Gastrocnemius medialis (tissue), 4 donors: ENCODE measurements at regions not wholly inside any gene's neighbourhood (a gene's known extent, or its start where the extent isn't known, plus 50 kb on each side); places are given as distances from the start of the nearest gene placed in this dataset.

Experiments
- ATAC-seq, 2 donors: fragments of 150-250 bp; one replicate each; pipeline ENCODE4 v1.9.1; 2016
- DNase-seq, 2 donors: peaks; one replicate each; pipeline ENCODE4 v3.0.0-alpha.2; 2019
- H3K27ac ChIP-seq, 4 donors: fragments of 200-600 bp; sonication (generic); 1 replicate in 1 of 4; 2 replicates in 3 of 4; pipeline ENCODE4 v1.5.1; 2016 to 2018; ENCODE audit warnings: mild to moderate bottlenecking in 2 of 4, moderate library complexity in 1 of 4
- H3K27me3 ChIP-seq, 3 donors: fragments of 200-600 bp; sonication (generic) in 2 of 3; 1 replicate in 1 of 3; 2 replicates in 2 of 3; pipeline versions ENCODE4 v1.5.1 to v1.6.0; 2016 to 2019; ENCODE audit warnings: mild to moderate bottlenecking in 1 of 3, moderate library complexity in 1 of 3
- H3K36me3 ChIP-seq, 2 donors: fragments of 200-600 bp; sonication (generic) in 1 of 2; one replicate each; pipeline ENCODE4 v1.5.1; 2017 to 2018
- H3K4me1 ChIP-seq, 2 donors: fragments of 200-600 bp; sonication (generic) in 1 of 2; one replicate each; pipeline ENCODE4 v1.5.1; 2016 to 2017; ENCODE audit warnings: mild to moderate bottlenecking in 2 of 2
- H3K4me3 ChIP-seq, 4 donors: fragments of 200-600 bp; sonication (generic) in 3 of 4; 1 replicate in 1 of 4; 2 replicates in 3 of 4; pipeline ENCODE4 v1.5.1; 2016 to 2019; ENCODE audit warnings: mild to moderate bottlenecking in 2 of 4
- H3K9me3 ChIP-seq, 3 donors: fragments of 200-600 bp; sonication (generic) in 2 of 3; 1 replicate in 1 of 3; 2 replicates in 2 of 3; pipeline ENCODE4 v1.5.1; 2016 to 2019
- POLR2A ChIP-seq, 2 donors: fragments of 450-650 bp; IDR thresholded peaks; one replicate each; pipeline ENCODE4 v1.6.1; 2017; ENCODE audit warnings: antibody characterized with exemption in 2 of 2, mild to moderate bottlenecking in 2 of 2, moderate library complexity in 2 of 2
- in situ Hi-C, 4 donors: fragments of 200-750 bp; cut with MboI; loops; one replicate each; pipeline versions ENCODE4 v1.15.0 to v1.8.0; 2017; ENCODE audit warnings: low sequenced_read_pairs in 4 of 4
- intact Hi-C: fragments of 100-400 bp; cut with DNase I; formaldehyde crosslinking; loops from one replicate; pipeline ENCODE4 v1.15.1; 2023; ENCODE audit warnings: low total_unique reads
- TF ChIP-seq, protein P1 (sequence below), 5 experiments: fragments of 450-650 bp in 3 of 5; fragments of 200-600 bp in 2 of 5; sonication (generic) in 2 of 5; IDR thresholded peaks in 4 of 5; conservative IDR thresholded peaks in 1 of 5; 1 replicate in 4 of 5; 2 replicates in 1 of 5; pipeline ENCODE4 v1.5.1; 2016 to 2019; ENCODE audit warnings: antibody characterized with exemption in 5 of 5, mild to moderate bottlenecking in 3 of 5, moderate library complexity in 3 of 5

DNA sequence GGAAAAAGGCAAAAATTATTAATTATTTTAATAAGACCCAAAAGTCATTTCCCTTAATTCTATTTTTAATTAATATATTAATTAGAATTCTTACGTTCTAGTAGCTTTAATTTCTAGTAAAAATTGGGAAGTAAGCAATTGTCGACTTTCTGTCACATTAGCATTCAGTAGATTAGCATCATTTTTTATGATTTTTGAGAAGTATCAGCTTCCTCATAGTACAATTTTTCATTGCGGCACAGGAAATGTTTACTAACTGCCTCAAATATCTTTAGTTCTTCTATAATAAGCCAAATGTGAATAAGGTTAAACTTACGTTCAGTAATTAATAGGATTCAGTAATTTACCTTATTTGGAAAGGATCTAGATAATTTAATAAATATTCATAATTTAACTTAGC, 687.4 kb downstream of the EPM2A start:
- no peak overlapping the region for H3K4me3 ChIP-seq
- DNase-seq = no peak
- intact Hi-C loops (no loop called here), in situ Hi-C loops (loop anchor here in 1 of 4 donors (25.0 kb wide), 1 partner anchor 461 kb away; no protein-coding TSS in a partner anchor)
- H3K9me3 ChIP-seq = no peaks in the 10 kb centered on the region
- TF ChIP-seq POLR2A (IDR thresholded peaks at IDR 0.05) = no peak
- TF ChIP-seq, protein P1, sequence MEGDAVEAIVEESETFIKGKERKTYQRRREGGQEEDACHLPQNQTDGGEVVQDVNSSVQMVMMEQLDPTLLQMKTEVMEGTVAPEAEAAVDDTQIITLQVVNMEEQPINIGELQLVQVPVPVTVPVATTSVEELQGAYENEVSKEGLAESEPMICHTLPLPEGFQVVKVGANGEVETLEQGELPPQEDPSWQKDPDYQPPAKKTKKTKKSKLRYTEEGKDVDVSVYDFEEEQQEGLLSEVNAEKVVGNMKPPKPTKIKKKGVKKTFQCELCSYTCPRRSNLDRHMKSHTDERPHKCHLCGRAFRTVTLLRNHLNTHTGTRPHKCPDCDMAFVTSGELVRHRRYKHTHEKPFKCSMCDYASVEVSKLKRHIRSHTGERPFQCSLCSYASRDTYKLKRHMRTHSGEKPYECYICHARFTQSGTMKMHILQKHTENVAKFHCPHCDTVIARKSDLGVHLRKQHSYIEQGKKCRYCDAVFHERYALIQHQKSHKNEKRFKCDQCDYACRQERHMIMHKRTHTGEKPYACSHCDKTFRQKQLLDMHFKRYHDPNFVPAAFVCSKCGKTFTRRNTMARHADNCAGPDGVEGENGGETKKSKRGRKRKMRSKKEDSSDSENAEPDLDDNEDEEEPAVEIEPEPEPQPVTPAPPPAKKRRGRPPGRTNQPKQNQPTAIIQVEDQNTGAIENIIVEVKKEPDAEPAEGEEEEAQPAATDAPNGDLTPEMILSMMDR (IDR thresholded peaks at IDR 0.05 in 4 of 5, conservative IDR thresholded peaks at IDR 0.05 in 1 of 5) = no peak
- no peak overlapping the region for H3K27ac ChIP-seq
- H3K27me3 ChIP-seq = no peaks in the 10 kb centered on the region
- H3K36me3 ChIP-seq = no peaks in the 10 kb centered on the region
- peaks cover 0 to 3% of the 10 kb centered on the region in 2 donors for H3K4me1 ChIP-seq
- no peak for ATAC-seq

DNA sequence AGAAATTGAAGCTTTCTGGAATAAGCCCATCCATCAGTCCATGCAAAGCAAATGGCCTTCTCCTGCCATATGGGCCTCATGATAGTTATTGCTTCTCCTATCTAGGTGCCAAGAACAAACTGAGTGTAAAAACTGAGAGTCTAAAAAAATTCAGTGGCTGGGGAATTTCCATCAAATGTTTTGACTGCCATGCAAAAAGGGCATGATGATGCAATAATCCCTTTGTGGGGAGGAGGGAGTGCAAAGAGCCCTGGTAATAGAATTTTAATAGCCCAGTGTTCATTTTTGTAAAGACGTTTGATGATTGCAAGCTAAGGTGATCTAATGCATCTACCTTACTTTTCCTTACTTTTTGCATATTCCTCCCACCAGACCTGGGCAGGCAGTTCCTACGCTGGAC, 683.7 kb downstream of the EPM2A start:
- in situ Hi-C loops (no loop called here), intact Hi-C loops (no loop called here)
- no peaks in the 10 kb centered on the region for H3K36me3 ChIP-seq
- ATAC-seq = no peak
- TF ChIP-seq POLR2A (IDR thresholded peaks at IDR 0.05) = no peak
- TF ChIP-seq, protein P1 (IDR thresholded peaks at IDR 0.05 in 4 of 5, conservative IDR thresholded peaks at IDR 0.05 in 1 of 5) = no peak
- no peak overlapping the region for H3K4me3 ChIP-seq
- no peaks in the 10 kb centered on the region for H3K27me3 ChIP-seq
- H3K4me1 ChIP-seq = no peaks in the 10 kb centered on the region
- DNase-seq = no peak
- no peaks in the 10 kb centered on the region for H3K9me3 ChIP-seq
- H3K27ac ChIP-seq = no peak overlapping the region

DNA sequence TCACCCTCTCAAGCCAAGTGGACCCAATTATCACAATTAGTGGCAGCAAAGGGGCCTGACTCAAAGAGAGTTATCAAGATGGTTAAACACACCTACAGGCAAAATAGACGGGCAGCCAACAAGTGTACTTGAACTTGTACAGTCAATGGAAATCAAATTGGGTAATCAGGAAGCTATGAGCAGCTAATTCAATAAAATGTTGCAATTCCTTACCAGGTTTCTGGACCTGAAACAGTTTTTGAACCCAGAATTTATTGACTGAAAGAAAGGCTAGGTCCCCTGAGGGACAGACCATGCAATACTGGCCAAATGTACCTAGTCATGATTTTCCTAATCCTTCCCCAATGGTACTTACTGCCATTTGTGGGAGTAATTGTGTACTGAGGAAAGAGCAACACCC, 679.8 kb downstream of the EPM2A start:
- intact Hi-C loops (no loop called here), in situ Hi-C loops (no loop called here)
- no peak overlapping the region for H3K27ac ChIP-seq
- H3K4me1 ChIP-seq = no peaks in the 10 kb centered on the region
- DNase-seq = no peak
- no peaks in the 10 kb centered on the region for H3K36me3 ChIP-seq
- H3K4me3 ChIP-seq = no peak overlapping the region
- no peak for ATAC-seq
- TF ChIP-seq, protein P1 (IDR thresholded peaks at IDR 0.05 in 4 of 5, conservative IDR thresholded peaks at IDR 0.05 in 1 of 5) = no peak
- no peak for TF ChIP-seq POLR2A (IDR thresholded peaks at IDR 0.05)
- H3K27me3 ChIP-seq = no peaks in the 10 kb centered on the region
- no peaks in the 10 kb centered on the region for H3K9me3 ChIP-seq

DNA sequence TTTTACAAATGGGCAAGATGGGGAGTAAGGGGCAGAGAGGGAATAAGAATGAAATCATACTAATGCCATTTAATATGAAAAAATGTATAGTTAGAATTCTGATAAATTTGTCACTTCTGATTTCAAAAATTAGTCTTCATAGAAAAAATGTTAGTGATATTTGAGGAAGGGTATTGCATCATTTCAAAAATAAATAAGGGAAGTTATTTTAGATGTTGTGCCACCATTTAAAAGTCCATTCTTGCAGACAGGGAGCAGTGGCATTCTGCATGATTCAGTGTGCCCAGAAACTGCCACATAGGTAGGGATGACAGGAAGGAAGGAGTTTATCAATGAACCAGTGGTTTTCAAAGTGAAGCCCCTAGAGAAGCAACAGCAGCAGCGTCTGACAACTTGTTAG, 674.6 kb downstream of the EPM2A start:
- in situ Hi-C loops (no loop called here), intact Hi-C loops (no loop called here)
- Histone ChIP-seq H3K4me1 (no peaks in the 10 kb centered on the region), H3K4me3 (no peak overlapping the region), H3K27ac (no peak overlapping the region), H3K36me3 (no peaks in the 10 kb centered on the region), H3K27me3 (no peaks in the 10 kb centered on the region), H3K9me3 (no peaks in the 10 kb centered on the region)
- ATAC-seq (no peak), DNase-seq (no peak)
- TF ChIP-seq POLR2A (IDR thresholded peaks at IDR 0.05) = no peak
- TF ChIP-seq, protein P1 (IDR thresholded peaks at IDR 0.05 in 4 of 5, conservative IDR thresholded peaks at IDR 0.05 in 1 of 5) = no peak

DNA sequence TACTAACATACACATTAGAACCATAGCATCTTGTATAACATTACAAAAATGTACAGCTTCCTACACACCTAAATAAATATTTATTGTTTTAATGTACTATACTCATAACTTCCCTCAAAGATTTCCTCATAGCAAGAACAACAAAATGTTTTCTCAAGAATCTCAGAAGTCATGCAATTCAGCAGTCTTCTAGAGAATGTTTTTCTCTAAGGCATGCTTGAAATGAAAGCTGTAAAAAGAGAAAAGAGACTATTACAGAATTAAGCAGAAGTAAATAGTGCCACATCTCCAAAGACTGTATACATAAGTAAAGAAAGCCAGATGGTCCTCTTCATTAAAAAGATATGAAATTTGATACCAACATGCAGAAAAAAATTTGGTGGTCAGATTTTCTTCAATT, 672.2 kb downstream of the EPM2A start:
- Histone ChIP-seq H3K36me3 (no peaks in the 10 kb centered on the region), H3K4me1 (no peaks in the 10 kb centered on the region), H3K9me3 (no peaks in the 10 kb centered on the region), H3K27ac (no peak overlapping the region), H3K4me3 (no peak overlapping the region), H3K27me3 (no peaks in the 10 kb centered on the region)
- TF ChIP-seq, protein P1 (IDR thresholded peaks at IDR 0.05 in 4 of 5, conservative IDR thresholded peaks at IDR 0.05 in 1 of 5) = no peak
- no peak for TF ChIP-seq POLR2A (IDR thresholded peaks at IDR 0.05)
- no peak for DNase-seq
- intact Hi-C loops (no loop called here), in situ Hi-C loops (no loop called here)
- no peak for ATAC-seq
